ENCODE measurements at regions not wholly inside any gene's neighbourhood (a gene's known extent, or its start where the extent isn't known, plus 50 kb on each side); places are given as distances from the start of the nearest gene placed in this dataset.

GRCh38 chr2:71935262-71935848 is 212.3 kb downstream of the CYP26B1 start:
- Mint-ChIP-seq H3K27ac (ENCODE audit: unreplicated experiment) (no peak overlapping the region), H3K4me1 (ENCODE audit: low read depth, unreplicated experiment) (peaks cover 10% of the 10 kb centered on the region), H3K36me3 (ENCODE audit: unreplicated experiment) (no peaks in the 10 kb centered on the region), H3K4me3 (ENCODE audit: unreplicated experiment) (no peak overlapping the region), H3K9me3 (ENCODE audit: unreplicated experiment) (peaks cover 5% of the 10 kb centered on the region), H3K27me3 (ENCODE audit: unreplicated experiment) (peaks cover 2% of the 10 kb centered on the region)
- TF ChIP-seq CTCF (IDR thresholded peaks at IDR 0.05; ENCODE audit: partially characterized antibody, unreplicated experiment): no peak
- no peak for DNase-seq

GRCh38 chr2:71934595-71935261 is 212.9 kb downstream of the CYP26B1 start:
- no peak for DNase-seq
- H3K4me1 Mint-ChIP-seq (ENCODE audit: low read depth, unreplicated experiment): peaks cover 7% of the 10 kb centered on the region

GRCh38 chr2:71934320-71934593 is 213.4 kb downstream of the CYP26B1 start:
- peaks cover 5% of the 10 kb centered on the region for H3K9me3 Mint-ChIP-seq (ENCODE audit: unreplicated experiment)
- H3K27me3 Mint-ChIP-seq (ENCODE audit: unreplicated experiment): peaks cover 2% of the 10 kb centered on the region
- DNase-seq: no peak

More at GRCh38 chr2:71934595-71935261, 212.9 kb downstream of the CYP26B1 start:
- Mint-ChIP-seq H3K36me3 (ENCODE audit: unreplicated experiment) (no peaks in the 10 kb centered on the region), H3K27me3 (ENCODE audit: unreplicated experiment) (peaks cover 2% of the 10 kb centered on the region), H3K4me3 (ENCODE audit: unreplicated experiment) (no peak overlapping the region), H3K27ac (ENCODE audit: unreplicated experiment) (no peak overlapping the region), H3K9me3 (ENCODE audit: unreplicated experiment) (peaks cover 5% of the 10 kb centered on the region)
- no peak for TF ChIP-seq CTCF (IDR thresholded peaks at IDR 0.05; ENCODE audit: partially characterized antibody, unreplicated experiment)

GRCh38 chr2:71933467-71934319 is 214.0 kb downstream of the CYP26B1 start:
- peaks cover 2% of the 10 kb centered on the region for H3K9me3 Mint-ChIP-seq (ENCODE audit: unreplicated experiment)
- H3K27me3 Mint-ChIP-seq (ENCODE audit: unreplicated experiment): peaks cover under 1% of the 10 kb centered on the region
- H3K4me3 Mint-ChIP-seq (ENCODE audit: unreplicated experiment): no peak overlapping the region
- H3K36me3 Mint-ChIP-seq (ENCODE audit: unreplicated experiment): no peaks in the 10 kb centered on the region
- TF ChIP-seq CTCF (IDR thresholded peaks at IDR 0.05; ENCODE audit: partially characterized antibody, unreplicated experiment): no peak
- H3K4me1 Mint-ChIP-seq (ENCODE audit: low read depth, unreplicated experiment): peaks cover 4% of the 10 kb centered on the region
- H3K27ac Mint-ChIP-seq (ENCODE audit: unreplicated experiment): no peak overlapping the region
- no peak for DNase-seq

More at GRCh38 chr2:71934320-71934593, 213.4 kb downstream of the CYP26B1 start:
- Mint-ChIP-seq H3K27ac (ENCODE audit: unreplicated experiment) (no peak overlapping the region), H3K4me1 (ENCODE audit: low read depth, unreplicated experiment) (peaks cover 7% of the 10 kb centered on the region), H3K4me3 (ENCODE audit: unreplicated experiment) (no peak overlapping the region), H3K36me3 (ENCODE audit: unreplicated experiment) (no peaks in the 10 kb centered on the region)
- no peak for TF ChIP-seq CTCF (IDR thresholded peaks at IDR 0.05; ENCODE audit: partially characterized antibody, unreplicated experiment)
